Chondrocyte (in vitro differentiated cells): ENCODE measurements at regions not wholly inside any gene's neighbourhood (a gene's known extent, or its start where the extent isn't known, plus 50 kb on each side); places are given as distances from the start of the nearest gene placed in this dataset.
"Not testable (repeated sequence)": the region's sequence is repeated elsewhere in the genome, so short reads cannot be mapped to it uniquely, and the experiment has no call there.

Experiments
- DNase-seq: peaks from one replicate; pipeline ENCODE4 v3.0.0; 2021; ENCODE audit warnings: mixed read lengths, low spot score
- H3K27ac Mint-ChIP-seq: one replicate; pipeline ENCODE4 v1.8.0; 2021; ENCODE audit warnings: mild to moderate bottlenecking, moderate library complexity, mixed read lengths; ENCODE audit not compliant: unreplicated experiment
- H3K27me3 Mint-ChIP-seq: 2 replicates; pipeline ENCODE4 v1.8.0; 2021; ENCODE audit warnings: low read depth, mixed read lengths
- H3K36me3 Mint-ChIP-seq: 2 replicates; pipeline ENCODE4 v1.8.0; 2021; ENCODE audit warnings: low read depth, mixed read lengths
- H3K4me1 Mint-ChIP-seq: 2 replicates; pipeline ENCODE4 v1.8.0; 2021; ENCODE audit warnings: low read depth, mild to moderate bottlenecking, mixed read lengths
- H3K4me3 Mint-ChIP-seq: one replicate; pipeline ENCODE4 v1.8.0; 2021; ENCODE audit warnings: mild to moderate bottlenecking, moderate library complexity, mixed read lengths; ENCODE audit not compliant: unreplicated experiment
- H3K9me3 Mint-ChIP-seq: 2 replicates; pipeline ENCODE4 v1.8.0; 2021; ENCODE audit warnings: low read depth, mixed read lengths
- TF ChIP-seq, protein P1 (sequence below): fragments of 200-600 bp; sonication (generic); IDR thresholded peaks from 2 replicates; pipeline ENCODE4 v1.5.0; 2021; ENCODE audit warnings: antibody characterized with exemption, mild to moderate bottlenecking, moderate library complexity

DNA sequence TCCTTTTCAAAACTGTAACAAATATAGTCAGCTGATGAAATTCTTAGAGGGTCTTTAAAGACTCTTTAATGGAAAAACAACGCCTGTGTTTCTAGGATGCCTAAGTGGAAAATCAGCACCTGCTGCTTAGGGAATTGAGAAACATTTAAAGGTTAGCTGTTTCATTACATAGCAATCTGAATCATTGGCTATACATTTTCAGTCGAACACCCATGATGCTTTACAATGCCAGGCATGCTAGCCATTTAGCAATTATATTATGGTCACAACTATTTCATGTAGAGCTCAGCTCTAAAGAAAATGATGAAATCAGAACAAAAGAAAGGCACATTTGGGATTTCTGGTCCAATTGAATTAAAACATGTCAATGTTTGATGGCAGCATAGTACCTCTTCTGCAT is 270.3 kb upstream of the SYNCRIP start:
- H3K9me3 Mint-ChIP-seq = peaks cover 1% of the 10 kb centered on the region
- no peaks in the 10 kb centered on the region for H3K4me1 Mint-ChIP-seq
- H3K4me3 Mint-ChIP-seq = no peak overlapping the region
- no peak for DNase-seq
- H3K27me3 Mint-ChIP-seq = no peaks in the 10 kb centered on the region
- H3K27ac Mint-ChIP-seq = no peak overlapping the region
- H3K36me3 Mint-ChIP-seq = no peaks in the 10 kb centered on the region
- TF ChIP-seq, protein P1, sequence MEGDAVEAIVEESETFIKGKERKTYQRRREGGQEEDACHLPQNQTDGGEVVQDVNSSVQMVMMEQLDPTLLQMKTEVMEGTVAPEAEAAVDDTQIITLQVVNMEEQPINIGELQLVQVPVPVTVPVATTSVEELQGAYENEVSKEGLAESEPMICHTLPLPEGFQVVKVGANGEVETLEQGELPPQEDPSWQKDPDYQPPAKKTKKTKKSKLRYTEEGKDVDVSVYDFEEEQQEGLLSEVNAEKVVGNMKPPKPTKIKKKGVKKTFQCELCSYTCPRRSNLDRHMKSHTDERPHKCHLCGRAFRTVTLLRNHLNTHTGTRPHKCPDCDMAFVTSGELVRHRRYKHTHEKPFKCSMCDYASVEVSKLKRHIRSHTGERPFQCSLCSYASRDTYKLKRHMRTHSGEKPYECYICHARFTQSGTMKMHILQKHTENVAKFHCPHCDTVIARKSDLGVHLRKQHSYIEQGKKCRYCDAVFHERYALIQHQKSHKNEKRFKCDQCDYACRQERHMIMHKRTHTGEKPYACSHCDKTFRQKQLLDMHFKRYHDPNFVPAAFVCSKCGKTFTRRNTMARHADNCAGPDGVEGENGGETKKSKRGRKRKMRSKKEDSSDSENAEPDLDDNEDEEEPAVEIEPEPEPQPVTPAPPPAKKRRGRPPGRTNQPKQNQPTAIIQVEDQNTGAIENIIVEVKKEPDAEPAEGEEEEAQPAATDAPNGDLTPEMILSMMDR = no peak

DNA sequence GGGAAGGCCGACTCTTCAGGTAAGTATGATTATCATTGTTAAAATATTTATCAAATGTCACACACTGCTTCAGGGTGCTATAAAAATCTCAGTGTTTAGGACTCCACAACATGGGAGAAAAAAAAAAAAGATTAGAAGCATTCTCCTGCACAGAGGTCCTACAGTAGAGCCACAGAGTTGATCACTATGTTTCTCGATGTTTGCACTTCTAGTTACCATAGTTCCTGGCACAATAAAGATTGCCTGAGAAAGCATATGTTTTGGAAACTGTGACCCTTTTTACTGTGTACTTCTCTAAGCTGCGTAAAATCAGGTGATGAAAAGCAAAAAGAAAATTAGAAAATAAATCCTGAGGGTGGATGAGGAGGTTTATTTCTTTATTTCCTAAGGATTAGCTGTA is 269.9 kb upstream of the SYNCRIP start:
- TF ChIP-seq, protein P1 = no peak
- no peak overlapping the region for H3K4me3 Mint-ChIP-seq
- H3K4me1 Mint-ChIP-seq = no peaks in the 10 kb centered on the region
- H3K9me3 Mint-ChIP-seq = peaks cover 3% of the 10 kb centered on the region
- no peak for DNase-seq
- no peaks in the 10 kb centered on the region for H3K36me3 Mint-ChIP-seq
- H3K27ac Mint-ChIP-seq = no peak overlapping the region
- H3K27me3 Mint-ChIP-seq = no peaks in the 10 kb centered on the region

DNA sequence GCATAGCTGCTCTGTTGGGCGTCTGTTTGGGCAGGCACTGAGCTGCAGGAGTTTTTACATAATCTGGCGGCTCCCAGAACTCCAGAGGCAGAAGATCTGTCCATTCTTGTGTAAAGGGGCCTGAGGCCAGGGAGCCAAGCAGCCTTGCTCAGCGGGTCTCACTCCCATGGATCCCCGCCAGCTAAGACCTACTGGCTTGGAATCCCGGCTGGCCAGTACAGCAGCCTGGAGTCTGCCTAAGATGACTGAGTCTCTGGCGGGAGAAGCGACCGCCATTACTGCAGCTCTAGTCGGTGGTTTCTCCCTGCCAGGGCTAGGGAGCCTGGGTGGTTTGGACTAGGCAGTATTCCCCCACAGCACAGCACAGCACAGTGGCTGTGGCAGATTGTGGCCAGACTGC is 268.4 kb upstream of the SYNCRIP start:
- Mint-ChIP-seq H3K27ac (no peak overlapping the region), H3K9me3 (peaks cover 11% of the 10 kb centered on the region), H3K4me1 (no peaks in the 10 kb centered on the region), H3K27me3 (no peaks in the 10 kb centered on the region), H3K36me3 (no peaks in the 10 kb centered on the region), H3K4me3 (no peak overlapping the region)
- no peak for DNase-seq
- TF ChIP-seq, protein P1 = no peak

DNA sequence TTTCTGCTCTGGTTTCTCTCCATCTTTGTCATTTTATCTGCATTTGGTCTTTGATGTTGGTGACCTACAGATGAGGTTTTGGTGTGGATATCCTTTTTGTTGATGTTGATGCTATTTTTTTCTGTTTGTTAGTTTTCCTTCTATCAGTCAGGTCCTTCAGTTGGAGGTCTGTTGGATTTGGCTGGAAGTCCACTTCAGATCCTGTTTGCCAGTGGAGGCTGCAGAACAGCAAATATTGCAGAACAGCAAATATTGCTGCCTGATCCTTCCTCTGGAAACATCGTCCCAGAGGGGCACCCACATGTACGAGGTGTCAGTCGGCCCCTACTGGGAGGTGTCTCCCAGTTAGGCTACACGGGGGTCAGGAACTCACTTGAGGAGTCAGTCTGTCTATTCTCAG is 265.4 kb upstream of the SYNCRIP start:
- H3K4me3 Mint-ChIP-seq, H3K27ac Mint-ChIP-seq, H3K4me1 Mint-ChIP-seq, H3K36me3 Mint-ChIP-seq, DNase-seq, H3K27me3 Mint-ChIP-seq: not testable (repeated sequence)
- peaks cover 13% of the 10 kb centered on the region for H3K9me3 Mint-ChIP-seq

DNA sequence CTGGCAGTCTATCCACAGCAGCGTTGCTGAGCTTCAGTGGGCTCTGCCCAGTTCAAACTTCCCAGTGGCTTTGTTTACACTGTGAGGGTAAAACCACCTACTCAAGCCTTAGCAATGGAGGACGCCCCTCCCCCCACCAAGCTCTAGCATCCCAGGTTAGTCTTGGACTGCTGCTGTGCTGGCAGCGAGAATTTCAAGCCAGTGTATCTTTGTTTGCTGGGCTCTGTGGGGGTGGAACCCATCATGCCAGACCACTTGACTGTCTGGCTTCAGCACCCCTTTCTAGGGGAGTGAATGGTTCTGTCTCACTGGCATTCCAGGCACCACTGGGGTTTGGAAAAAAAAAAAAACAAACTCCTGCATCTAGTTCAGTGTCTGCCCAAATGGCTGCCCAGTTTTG is 249.7 kb upstream of the SYNCRIP start:
- TF ChIP-seq, protein P1 = no peak
- H3K27ac Mint-ChIP-seq = no peak overlapping the region
- H3K36me3 Mint-ChIP-seq = no peaks in the 10 kb centered on the region
- peaks cover 31% of the 10 kb centered on the region for H3K9me3 Mint-ChIP-seq
- H3K4me3 Mint-ChIP-seq = no peak overlapping the region
- H3K27me3 Mint-ChIP-seq = no peaks in the 10 kb centered on the region
- H3K4me1 Mint-ChIP-seq = no peaks in the 10 kb centered on the region
- no peak for DNase-seq

DNA sequence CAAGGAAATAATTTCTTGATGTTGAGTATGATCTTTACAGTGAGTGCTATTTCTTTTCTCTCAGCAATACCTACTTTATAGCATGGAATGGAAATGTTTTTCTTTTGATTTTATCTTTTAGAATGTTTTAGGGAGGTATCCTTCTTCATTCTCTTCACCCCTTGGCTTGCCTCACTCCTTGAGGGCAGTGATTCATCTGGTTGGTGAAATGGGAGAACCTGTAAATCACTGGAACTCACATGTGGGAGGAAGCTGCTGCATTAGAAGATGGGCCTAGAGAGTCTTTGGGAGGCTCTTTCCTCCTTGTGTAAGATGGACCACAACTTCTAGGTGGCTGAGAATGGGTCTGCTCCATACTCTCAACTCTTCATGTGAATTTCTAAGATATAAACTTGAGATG is 244.8 kb upstream of the SYNCRIP start:
- TF ChIP-seq, protein P1 = no peak
- Mint-ChIP-seq H3K27ac (no peak overlapping the region), H3K4me1 (no peaks in the 10 kb centered on the region), H3K4me3 (no peak overlapping the region), H3K27me3 (peaks cover 6% of the 10 kb centered on the region), H3K9me3 (peaks cover 15% of the 10 kb centered on the region), H3K36me3 (no peaks in the 10 kb centered on the region)
- no peak for DNase-seq
